GM12878 (cell line): ENCODE measurements at regions not wholly inside any gene's neighbourhood (a gene's known extent, or its start where the extent isn't known, plus 50 kb on each side); places are given as distances from the start of the nearest gene placed in this dataset.

Experiments
- ATAC-seq: fragments of 200-7000 bp; cut with Tn5 transposase; 3 replicates; pipeline ENCODE4 v1.9.1; 2020; ENCODE audit warnings: mild to moderate bottlenecking, moderate library complexity
- BruUV-seq: library from RNA; stranded (reverse); fragments of 400-500 nt; replicated peaks from 2 replicates; lab custom pipeline; 2021; lab: Mats Ljungman, UMichigan
- CTCF ChIA-PET: fragments of 300-600 bp; sonication (Branson Sonifier 250); formaldehyde crosslinking; extraction: SDS; loops from one replicate; lab custom pipeline; 2021; ENCODE audit warnings: inconsistent platforms; lab: Yijun Ruan, JAX
- POLR2A ChIA-PET: fragments of 350-600 bp; formaldehyde crosslinking; extraction: SDS; loops from one replicate; lab custom pipeline; 2021; ENCODE audit warnings: inconsistent platforms; lab: Charles Lee
- RAD21 ChIA-PET: fragments of 300-600 bp; sonication (Branson Sonifier 250); formaldehyde crosslinking; loops from one replicate; lab custom pipeline; 2023; ENCODE audit warnings: antibody characterized with exemption; ENCODE audit not compliant: unreplicated experiment; lab: Charles Lee
- SMC1A ChIA-PET: fragments of 300-600 bp; sonication (Branson Sonifier 250); formaldehyde crosslinking; loops from one replicate; lab custom pipeline; 2023; ENCODE audit not compliant: unreplicated experiment, uncharacterized antibody; lab: Charles Lee
- DNase-seq: peaks from one replicate; pipeline ENCODE4 v3.0.0-alpha.2; 2011; ENCODE audit warnings: low read depth, low spot score
- FAIRE-seq: peaks from 3 replicates; lab custom pipeline; 2011; peaks lifted over from hg19 to GRCh38; lab: Jason Lieb, UNC
- H2AFZ ChIP-seq: 2 replicates; pipeline ENCODE4 v1.6.0; 2011; ENCODE audit warnings: low read depth, low read length, control low read depth; ENCODE audit not compliant: control insufficient read depth
- H3K27ac ChIP-seq: 2 replicates; pipeline ENCODE4 v1.5.1; 2011; ENCODE audit warnings: control low read depth; ENCODE audit not compliant: control insufficient read depth, insufficient read depth
- H3K27me3 ChIP-seq, 2 experiments: replicated peaks in 1 of 2; 2 replicates each; pipeline versions ENCODE4 v1.6.0 to v1.6.1; 2011; ENCODE audit warnings: low read length in 1 of 2; ENCODE audit not compliant: control insufficient read depth in 2 of 2, insufficient read depth in 2 of 2
- H3K36me3 ChIP-seq, 2 experiments: 2 replicates each; pipeline ENCODE4 v1.5.1; 2011; ENCODE audit warnings: low read length in 1 of 2; ENCODE audit not compliant: control insufficient read depth in 2 of 2, insufficient read depth in 2 of 2
- H3K4me1 ChIP-seq: 2 replicates; pipeline ENCODE4 v1.6.1; 2011; ENCODE audit warnings: mild to moderate bottlenecking, low read length, moderate library complexity, mixed read lengths; ENCODE audit not compliant: control insufficient read depth, insufficient read depth
- H3K4me2 ChIP-seq: 2 replicates; pipeline ENCODE4 v1.6.0; 2011; ENCODE audit warnings: control low read depth; ENCODE audit not compliant: control insufficient read depth, insufficient read depth
- H3K4me3 ChIP-seq: fragments of 200-600 bp; sonication (generic); 2 replicates; pipeline ENCODE4 v1.5.1; 2016
- H3K79me2 ChIP-seq: 2 replicates; pipeline ENCODE4 v1.6.0; 2011; ENCODE audit warnings: low read length; ENCODE audit not compliant: control insufficient read depth, insufficient read depth
- H3K9ac ChIP-seq: 2 replicates; pipeline ENCODE4 v1.8.0; 2011; ENCODE audit warnings: low read length, control low read depth, mixed read lengths; ENCODE audit not compliant: control insufficient read depth, insufficient read depth
- H3K9me3 ChIP-seq: replicated peaks from 3 replicates; pipeline ENCODE4 v1.5.1; 2011; ENCODE audit warnings: mild to moderate bottlenecking, low read length; ENCODE audit not compliant: control insufficient read depth, insufficient read depth
- H4K20me1 ChIP-seq: 2 replicates; pipeline ENCODE4 v1.6.0; 2011; ENCODE audit not compliant: control insufficient read depth, insufficient read depth
- BACH1 ChIP-seq: fragments of 450-650 bp; IDR thresholded peaks from 2 replicates; pipeline ENCODE4 v1.6.1; 2017; ENCODE audit warnings: mild to moderate bottlenecking, borderline replicate concordance
- JUND ChIP-seq: IDR thresholded peaks from 2 replicates; pipeline ENCODE4 v1.6.1; 2012; ENCODE audit warnings: low read depth, mild to moderate bottlenecking, low read length, improper control_type of control experiment, moderate library complexity
- NFIC ChIP-seq: IDR thresholded peaks from 2 replicates; pipeline ENCODE4 v1.6.1; 2012; ENCODE audit warnings: low read depth, mild to moderate bottlenecking, inconsistent platforms, low read length, moderate library complexity
- YBX1 ChIP-seq: fragments of 450-650 bp; IDR thresholded peaks from 2 replicates; pipeline ENCODE4 v1.6.1; 2016; ENCODE audit warnings: antibody characterized with exemption
- WGBS: methylation state at CpG from one replicate; pipeline ENCODE4 v1.1.6; 2016; ENCODE audit warnings: low lambda C conversion rate; ENCODE audit not compliant: insufficient replicate concordance, insufficient coverage; ENCODE audit errors: missing lambda C conversion rate; 5-methylcytosine and 5-hydroxymethylcytosine counted together
- in situ Hi-C: fragments of 300-500 bp; cut with MboI; formaldehyde crosslinking; loops from 9 replicates; pipeline ENCODE4 v1.14.3; 2018; ENCODE audit warnings: mixed read lengths
- intact Hi-C: fragments of 100-400 bp; cut with micrococcal nuclease; formaldehyde crosslinking; loops from one replicate; pipeline ENCODE4 v1.14.2; 2022; ENCODE audit not compliant: unreplicated experiment

GRCh38 chr4:121233982-121234381 is 69.9 kb upstream of the TNIP3 start:
- no TSS peak for BruUV-seq
- 13% methylated on average over 4 of the region's 4 CpGs for WGBS
- DNase-seq = no peak
- H3K9me3 ChIP-seq = no peaks in the 10 kb centered on the region
- H3K79me2 ChIP-seq = no peaks in the 10 kb centered on the region
- in situ Hi-C loops = no loop called here
- ATAC-seq = no peak
- CTCF ChIA-PET = interaction anchor here (0.6 kb wide), 1 partner anchor 12 kb away, joined by 3 read pairs; no protein-coding TSS in a partner anchor
- H4K20me1 ChIP-seq = no peaks in the 10 kb centered on the region
- POLR2A ChIA-PET = no interaction called here
- no peaks in the 10 kb centered on the region for H3K4me1 ChIP-seq
- RAD21 ChIA-PET = no interaction called here
- no peak for FAIRE-seq
- no peak overlapping the region for H3K9ac ChIP-seq
- SMC1A ChIA-PET = no interaction called here
- no peak overlapping the region for H3K4me2 ChIP-seq
- no peak overlapping the region for H2AFZ ChIP-seq
- no peaks in the 10 kb centered on the region for H3K36me3 ChIP-seq
- intact Hi-C loops = no loop called here
- H3K27me3 ChIP-seq = no peaks in the 10 kb centered on the region; a peak in 1 of 4 replicates
- no peak overlapping the region for H3K27ac ChIP-seq
- no peak overlapping the region for H3K4me3 ChIP-seq
- TF ChIP-seq YBX1 = no peak

- SMC1A ChIA-PET = no interaction called here
- in situ Hi-C loops (no loop called here), intact Hi-C loops (no loop called here)
- H3K4me1 ChIP-seq = no peaks in the 10 kb centered on the region
- no peak for FAIRE-seq
- H4K20me1 ChIP-seq = no peaks in the 10 kb centered on the region
- H3K36me3 ChIP-seq = no peaks in the 10 kb centered on the region
- no peaks in the 10 kb centered on the region for H3K9me3 ChIP-seq
- POLR2A ChIA-PET = no interaction called here
- H3K4me2 ChIP-seq = no peak overlapping the region
- no peak overlapping the region for H3K4me3 ChIP-seq
- CTCF ChIA-PET = interaction anchor here (1.3 to 2.3 kb wide), 3 partner anchors 22 to 37 kb away, joined by 3 to 7 read pairs (median 3); no protein-coding TSS in a partner anchor
- no peak for ATAC-seq
- BruUV-seq = no TSS peak
- no peaks in the 10 kb centered on the region for H3K79me2 ChIP-seq
- H3K27ac ChIP-seq = no peak overlapping the region
- no peak overlapping the region for H2AFZ ChIP-seq
- no peak for TF ChIP-seq JUND
- TF ChIP-seq BACH1 = no peak
- no peak for TF ChIP-seq NFIC
- RAD21 ChIA-PET = no interaction called here
- no peak overlapping the region for H3K9ac ChIP-seq
- no peaks in the 10 kb centered on the region for H3K27me3 ChIP-seq
- 81% methylated on average over 3 of the region's 3 CpGs for WGBS
- DNase-seq = no peak
Measured at GRCh38 chr4:121229993-121230392, 65.9 kb upstream of the TNIP3 start.
